ENCODE measurements at regions not wholly inside any gene's neighbourhood (a gene's known extent, or its start where the extent isn't known, plus 50 kb on each side); places are given as distances from the start of the nearest gene placed in this dataset.

DNA sequence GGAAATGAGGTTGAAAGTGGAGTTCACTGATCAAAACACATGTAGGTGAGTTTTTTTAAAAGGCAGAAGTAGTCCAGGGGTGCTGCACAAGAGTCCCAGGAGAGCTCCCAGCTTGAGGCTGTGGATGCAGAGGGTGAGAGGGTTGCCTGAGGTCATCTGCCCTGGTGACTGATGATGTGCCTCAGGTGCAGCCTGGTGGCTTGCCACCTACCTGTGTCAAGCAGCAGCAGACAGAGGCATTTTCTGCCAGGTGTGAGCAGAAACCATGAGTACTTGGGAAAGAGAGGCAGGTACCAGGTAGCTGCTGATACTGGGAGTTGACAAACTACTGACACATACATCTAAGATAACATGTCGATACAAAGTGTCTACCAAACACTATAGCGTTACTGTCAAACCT is 92.5 kb downstream of the SCP2D1 start:
- TF ChIP-seq CTCF (IDR thresholded peaks at IDR 0.05; ENCODE audit: unreplicated experiment in 3 of 3): no peak
- Mint-ChIP-seq H3K27ac (peak overlapping the region in 2 of 3 experiments; percentile 42 to 67), H3K27me3 (ENCODE audit: low read depth) (no peaks in the 10 kb centered on the region)

DNA sequence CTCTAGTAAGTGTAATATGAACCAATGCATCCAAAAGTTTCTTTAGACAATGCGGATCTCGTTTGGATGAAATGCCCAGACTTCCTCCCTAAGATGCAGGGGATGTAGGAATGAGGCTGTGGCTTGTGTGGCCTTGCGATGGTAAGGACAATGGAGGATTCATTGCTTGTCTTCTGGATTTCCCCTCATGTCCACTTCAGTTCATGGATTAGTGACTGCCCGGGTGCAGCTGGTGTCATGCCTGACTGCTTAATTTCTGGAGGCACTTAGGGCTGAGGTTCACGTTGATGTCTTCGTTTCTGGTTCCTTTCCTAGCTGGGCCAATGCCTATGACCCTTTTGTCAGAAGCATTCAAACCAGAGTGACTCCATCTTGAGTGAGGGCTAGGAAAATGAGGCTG is 93.8 kb downstream of the SCP2D1 start:
- no peak overlapping the region for H3K27ac Mint-ChIP-seq
- peaks cover 13% of the 10 kb centered on the region for H3K4me1 Mint-ChIP-seq
- H3K4me3 Mint-ChIP-seq: no peak overlapping the region
- no peaks in the 10 kb centered on the region for H3K36me3 Mint-ChIP-seq (ENCODE audit: low read depth)
- TF ChIP-seq CTCF (IDR thresholded peaks at IDR 0.05; ENCODE audit: unreplicated experiment in 3 of 3): no peak
- H3K27me3 Mint-ChIP-seq (ENCODE audit: low read depth): peaks cover 3% of the 10 kb centered on the region
- peaks cover 2% of the 10 kb centered on the region for H3K9me3 Mint-ChIP-seq

More for the DNA sequence above, 92.5 kb downstream of the SCP2D1 start:
- Mint-ChIP-seq H3K4me1 (peaks cover 21% of the 10 kb centered on the region), H3K36me3 (ENCODE audit: low read depth) (no peaks in the 10 kb centered on the region), H3K4me3 (no peak overlapping the region), H3K9me3 (peaks cover 2% of the 10 kb centered on the region)

GRCh38 chr20:18908109-18908508 is 94.5 kb downstream of the SCP2D1 start:
- peaks cover 3% of the 10 kb centered on the region for H3K27me3 Mint-ChIP-seq (ENCODE audit: low read depth)
- no peak overlapping the region for H3K4me3 Mint-ChIP-seq
- peaks cover under 1% of the 10 kb centered on the region for H3K9me3 Mint-ChIP-seq
- TF ChIP-seq CTCF (IDR thresholded peaks at IDR 0.05; ENCODE audit: unreplicated experiment in 3 of 3): no peak
- peaks cover 12% of the 10 kb centered on the region for H3K4me1 Mint-ChIP-seq
- no peaks in the 10 kb centered on the region for H3K36me3 Mint-ChIP-seq (ENCODE audit: low read depth)
- no peak overlapping the region for H3K27ac Mint-ChIP-seq

- no peak for TF ChIP-seq CTCF (IDR thresholded peaks at IDR 0.05; ENCODE audit: unreplicated experiment in 3 of 3)
- Mint-ChIP-seq H3K27ac (no peak overlapping the region), H3K4me1 (peaks cover 12% of the 10 kb centered on the region), H3K4me3 (no peak overlapping the region), H3K36me3 (ENCODE audit: low read depth) (no peaks in the 10 kb centered on the region), H3K9me3 (no peaks in the 10 kb centered on the region), H3K27me3 (ENCODE audit: low read depth) (peaks cover 3% of the 10 kb centered on the region)
Measured at GRCh38 chr20:18909254-18909653, 95.7 kb downstream of the SCP2D1 start.

- Mint-ChIP-seq H3K36me3 (ENCODE audit: low read depth) (no peaks in the 10 kb centered on the region), H3K4me3 (no peak overlapping the region), H3K27me3 (ENCODE audit: low read depth) (peaks cover 3% of the 10 kb centered on the region), H3K9me3 (no peaks in the 10 kb centered on the region), H3K4me1 (peaks cover 22% of the 10 kb centered on the region), H3K27ac (no peak overlapping the region)
- no peak for TF ChIP-seq CTCF (IDR thresholded peaks at IDR 0.05; ENCODE audit: unreplicated experiment in 3 of 3)
Measured at GRCh38 chr20:18913701-18914100, 100.1 kb downstream of the SCP2D1 start.

GRCh38 chr20:18914796-18915195 is 101.2 kb downstream of the SCP2D1 start:
- H3K4me3 Mint-ChIP-seq: no peak overlapping the region

More at GRCh38 chr20:18914796-18915195, 101.2 kb downstream of the SCP2D1 start:
- no peak overlapping the region for H3K27ac Mint-ChIP-seq
- H3K4me1 Mint-ChIP-seq: peaks cover 23% of the 10 kb centered on the region
- TF ChIP-seq CTCF (IDR thresholded peaks at IDR 0.05; ENCODE audit: unreplicated experiment in 3 of 3): no peak
- no peaks in the 10 kb centered on the region for H3K9me3 Mint-ChIP-seq
- peaks cover 3% of the 10 kb centered on the region for H3K27me3 Mint-ChIP-seq (ENCODE audit: low read depth)
- H3K36me3 Mint-ChIP-seq (ENCODE audit: low read depth): no peaks in the 10 kb centered on the region
